Fibroblast of lung (primary cell): ENCODE measurements at regions not wholly inside any gene's neighbourhood (a gene's known extent, or its start where the extent isn't known, plus 50 kb on each side); places are given as distances from the start of the nearest gene placed in this dataset.
A peak's percentile ranks its signal among the peaks of the same experiment; 100 is the strongest.

Experiments
- DNase-seq, 2 donors: peaks; one replicate each; pipeline versions ENCODE4 v3.0.0 to v3.0.0-alpha.2; 2010; ENCODE audit warnings: low read depth in 2 of 2
- H2AFZ ChIP-seq: 2 replicates; pipeline ENCODE4 v1.5.1; 2012; ENCODE audit warnings: low read length, control low read depth, inconsistent platforms
- H3K27ac ChIP-seq: 2 replicates; pipeline ENCODE4 v1.5.1; 2011; ENCODE audit warnings: low read length, control low read depth; ENCODE audit not compliant: insufficient read depth
- H3K27me3 ChIP-seq: 2 replicates; pipeline ENCODE4 v1.5.1; 2011; ENCODE audit warnings: mild to moderate bottlenecking, low read length; ENCODE audit not compliant: control insufficient read depth, insufficient read depth
- H3K36me3 ChIP-seq: 2 replicates; pipeline ENCODE4 v1.5.1; 2011; ENCODE audit warnings: low read length; ENCODE audit not compliant: control insufficient read depth, insufficient read depth
- H3K4me1 ChIP-seq: 2 replicates; pipeline ENCODE4 v1.5.1; 2011; ENCODE audit warnings: low read length; ENCODE audit not compliant: control insufficient read depth, insufficient read depth; ENCODE audit errors: extremely low read depth
- H3K4me2 ChIP-seq: 2 replicates; pipeline ENCODE4 v1.5.1; 2011; ENCODE audit warnings: low read length, control low read depth; ENCODE audit not compliant: insufficient read depth; ENCODE audit errors: extremely low read depth
- H3K4me3 ChIP-seq, 4 experiments: fragments of 200-600 bp in 1 of 4; sonication (generic) in 1 of 4; replicated peaks in 1 of 4; 2 replicates each; pipeline ENCODE4 v1.5.1; 2011 to 2016; ENCODE audit warnings: low read length in 4 of 4, low read depth in 3 of 4, mild to moderate bottlenecking in 3 of 4, control low read depth in 2 of 4, inconsistent platforms in 1 of 4, mixed read lengths in 1 of 4; ENCODE audit not compliant: insufficient read depth in 1 of 4; ENCODE audit errors: control extremely low read depth in 1 of 4
- H3K79me2 ChIP-seq: 2 replicates; pipeline ENCODE4 v1.5.1; 2012; ENCODE audit warnings: mild to moderate bottlenecking, low read length, inconsistent platforms; ENCODE audit not compliant: control insufficient read depth, insufficient read depth
- H3K9ac ChIP-seq: 2 replicates; pipeline ENCODE4 v1.5.1; 2011; ENCODE audit warnings: mild to moderate bottlenecking, low read length, control low read depth; ENCODE audit not compliant: insufficient read depth
- H3K9me3 ChIP-seq: 2 replicates; pipeline ENCODE4 v1.5.1; 2012; ENCODE audit warnings: low read depth, low read length; ENCODE audit not compliant: control insufficient read depth, insufficient read depth
- H4K20me1 ChIP-seq: 2 replicates; pipeline ENCODE4 v1.5.1; 2011; ENCODE audit warnings: low read length; ENCODE audit not compliant: control insufficient read depth, insufficient read depth; ENCODE audit errors: extremely low read depth
- EZH2 ChIP-seq: IDR thresholded peaks from 2 replicates; pipeline ENCODE4 v1.5.1; 2012; ENCODE audit warnings: low read length, control low read depth, mild to moderate bottlenecking; ENCODE audit errors: missing control alignments
- TF ChIP-seq, protein P1 (sequence below), 2 donors: IDR thresholded peaks in 1 of 2; conservative IDR thresholded peaks in 1 of 2; 1 replicate in 1 of 2; 2 replicates in 1 of 2; pipeline ENCODE4 v1.5.1; 2011 to 2012; ENCODE audit warnings: low read length in 2 of 2, control low read depth in 1 of 2, inconsistent platforms in 1 of 2, low read depth in 1 of 2, mild to moderate bottlenecking in 1 of 2

DNA sequence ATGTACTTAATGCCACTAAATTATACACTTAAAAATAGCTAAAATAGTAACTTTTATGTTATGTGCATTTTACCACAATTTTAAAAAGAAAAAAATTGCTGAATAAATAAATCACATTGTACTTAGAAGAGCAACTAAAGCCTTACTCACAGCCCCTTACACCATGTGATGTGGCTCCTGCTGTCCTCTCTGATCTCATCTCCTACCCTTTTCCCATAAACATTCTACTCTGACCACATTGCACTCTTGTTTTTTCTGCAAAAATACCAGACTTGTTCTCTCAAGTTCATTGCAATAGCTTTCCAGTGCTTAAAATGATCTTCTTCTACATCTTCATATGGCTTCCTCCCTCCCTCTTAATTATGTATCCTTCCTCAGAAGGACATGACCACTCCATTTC lies 268.4 kb downstream of the ELAVL2 start:
- no peaks in the 10 kb centered on the region for H3K79me2 ChIP-seq
- no peak for TF ChIP-seq EZH2
- TF ChIP-seq, protein P1, sequence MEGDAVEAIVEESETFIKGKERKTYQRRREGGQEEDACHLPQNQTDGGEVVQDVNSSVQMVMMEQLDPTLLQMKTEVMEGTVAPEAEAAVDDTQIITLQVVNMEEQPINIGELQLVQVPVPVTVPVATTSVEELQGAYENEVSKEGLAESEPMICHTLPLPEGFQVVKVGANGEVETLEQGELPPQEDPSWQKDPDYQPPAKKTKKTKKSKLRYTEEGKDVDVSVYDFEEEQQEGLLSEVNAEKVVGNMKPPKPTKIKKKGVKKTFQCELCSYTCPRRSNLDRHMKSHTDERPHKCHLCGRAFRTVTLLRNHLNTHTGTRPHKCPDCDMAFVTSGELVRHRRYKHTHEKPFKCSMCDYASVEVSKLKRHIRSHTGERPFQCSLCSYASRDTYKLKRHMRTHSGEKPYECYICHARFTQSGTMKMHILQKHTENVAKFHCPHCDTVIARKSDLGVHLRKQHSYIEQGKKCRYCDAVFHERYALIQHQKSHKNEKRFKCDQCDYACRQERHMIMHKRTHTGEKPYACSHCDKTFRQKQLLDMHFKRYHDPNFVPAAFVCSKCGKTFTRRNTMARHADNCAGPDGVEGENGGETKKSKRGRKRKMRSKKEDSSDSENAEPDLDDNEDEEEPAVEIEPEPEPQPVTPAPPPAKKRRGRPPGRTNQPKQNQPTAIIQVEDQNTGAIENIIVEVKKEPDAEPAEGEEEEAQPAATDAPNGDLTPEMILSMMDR (conservative IDR thresholded peaks at IDR 0.05 in 1 of 2, IDR thresholded peaks at IDR 0.05 in 1 of 2; ENCODE audit: low read depth in 1 of 2, low read length in 2 of 2): no peak
- H4K20me1 ChIP-seq: no peaks in the 10 kb centered on the region
- no peaks in the 10 kb centered on the region for H3K27me3 ChIP-seq
- H3K4me3 ChIP-seq: no peak overlapping the region
- no peak overlapping the region for H3K27ac ChIP-seq
- H3K4me2 ChIP-seq: no peak overlapping the region
- no peak overlapping the region for H2AFZ ChIP-seq
- H3K4me1 ChIP-seq: no peaks in the 10 kb centered on the region
- no peaks in the 10 kb centered on the region for H3K36me3 ChIP-seq
- no peak overlapping the region for H3K9ac ChIP-seq
- H3K9me3 ChIP-seq: no peaks in the 10 kb centered on the region
- peak in 1 of 2 donors; percentile 68 for DNase-seq

DNA sequence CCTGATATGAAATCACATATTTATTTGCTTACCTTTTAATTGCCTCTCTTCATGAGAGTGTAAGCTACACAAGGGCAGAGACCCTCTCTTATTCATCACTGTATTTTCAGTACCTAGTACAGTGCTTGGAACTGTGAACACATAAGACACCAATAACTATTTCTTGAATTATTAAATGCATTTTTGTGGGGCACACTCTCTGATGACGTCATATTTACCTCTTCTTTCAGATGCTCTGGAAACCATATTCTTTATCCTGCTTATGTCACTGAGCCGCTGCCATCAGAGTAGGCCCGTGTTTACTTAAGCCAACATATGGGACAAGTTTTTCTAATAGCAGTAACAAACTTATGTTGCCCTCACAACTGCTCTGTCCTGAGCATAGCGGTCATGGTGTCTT lies 266.5 kb downstream of the ELAVL2 start:
- no peaks in the 10 kb centered on the region for H3K4me1 ChIP-seq
- no peak for DNase-seq
- H3K9me3 ChIP-seq: no peaks in the 10 kb centered on the region
- no peak overlapping the region for H2AFZ ChIP-seq
- no peak for TF ChIP-seq EZH2
- TF ChIP-seq, protein P1 (conservative IDR thresholded peaks at IDR 0.05 in 1 of 2, IDR thresholded peaks at IDR 0.05 in 1 of 2; ENCODE audit: low read depth in 1 of 2, low read length in 2 of 2): no peak
- no peaks in the 10 kb centered on the region for H3K36me3 ChIP-seq
- H3K79me2 ChIP-seq: no peaks in the 10 kb centered on the region
- H3K4me3 ChIP-seq: no peak overlapping the region
- H4K20me1 ChIP-seq: no peaks in the 10 kb centered on the region
- H3K27me3 ChIP-seq: no peaks in the 10 kb centered on the region
- no peak overlapping the region for H3K9ac ChIP-seq
- no peak overlapping the region for H3K4me2 ChIP-seq
- no peak overlapping the region for H3K27ac ChIP-seq

DNA sequence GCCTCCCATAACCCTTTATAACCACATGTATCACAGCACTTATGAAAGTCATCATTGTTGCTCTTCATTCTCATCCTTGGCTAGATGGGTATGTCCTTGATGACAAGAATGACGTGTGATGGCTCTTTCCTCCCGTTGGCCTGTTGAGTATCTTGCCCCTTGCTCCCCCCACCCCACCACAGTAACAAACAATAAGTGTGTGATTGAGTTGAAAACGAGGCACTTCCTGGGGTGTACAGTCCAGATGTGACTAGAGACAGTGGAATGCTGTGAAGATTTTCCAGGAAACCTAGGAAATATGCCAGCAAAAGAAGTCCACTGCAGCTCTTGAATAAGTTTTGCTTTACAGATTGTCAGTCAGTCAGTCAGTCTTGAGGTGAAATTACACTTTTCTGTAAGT lies 262.5 kb downstream of the ELAVL2 start:
- no peak for TF ChIP-seq EZH2
- TF ChIP-seq, protein P1 (conservative IDR thresholded peaks at IDR 0.05 in 1 of 2, IDR thresholded peaks at IDR 0.05 in 1 of 2; ENCODE audit: low read depth in 1 of 2, low read length in 2 of 2): no peak
- H3K27me3 ChIP-seq: no peaks in the 10 kb centered on the region
- H4K20me1 ChIP-seq: no peaks in the 10 kb centered on the region
- no peaks in the 10 kb centered on the region for H3K79me2 ChIP-seq
- H3K4me1 ChIP-seq: no peaks in the 10 kb centered on the region
- no peaks in the 10 kb centered on the region for H3K36me3 ChIP-seq
- no peak overlapping the region for H3K4me3 ChIP-seq
- no peak overlapping the region for H3K4me2 ChIP-seq
- no peak overlapping the region for H2AFZ ChIP-seq
- H3K9me3 ChIP-seq: no peaks in the 10 kb centered on the region
- peak in 1 of 2 donors; percentile 68 for DNase-seq
- no peak overlapping the region for H3K27ac ChIP-seq
- H3K9ac ChIP-seq: no peak overlapping the region
